ENCODE measurements at regions not wholly inside any gene's neighbourhood (a gene's known extent, or its start where the extent isn't known, plus 50 kb on each side); places are given as distances from the start of the nearest gene placed in this dataset.

DNA sequence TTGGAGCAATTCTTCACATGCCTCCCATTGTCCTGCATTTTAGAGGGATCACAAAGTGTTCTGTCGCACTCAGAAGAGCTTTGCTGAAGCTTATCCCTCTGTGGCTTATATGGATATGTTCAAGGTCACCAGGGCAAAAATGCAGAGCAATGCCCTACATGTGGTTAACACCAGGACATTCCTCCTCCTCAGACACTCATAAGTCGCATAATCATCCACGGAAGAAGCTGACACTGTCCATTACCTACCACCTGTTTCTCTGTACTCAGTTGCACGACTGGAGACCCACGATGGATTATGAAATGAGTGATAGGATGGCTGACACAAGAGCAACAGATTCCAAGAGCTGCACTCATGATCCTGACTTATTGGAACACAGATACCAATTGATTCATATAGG, 68.7 kb upstream of the PRDX4 start:
- 20% methylated on average over 3 of the region's 5 CpGs for WGBS (ENCODE audit: low lambda C conversion rate)
- no TSS peak for BruUV-seq (replicated peaks)
- TF ChIP-seq, protein P1, sequence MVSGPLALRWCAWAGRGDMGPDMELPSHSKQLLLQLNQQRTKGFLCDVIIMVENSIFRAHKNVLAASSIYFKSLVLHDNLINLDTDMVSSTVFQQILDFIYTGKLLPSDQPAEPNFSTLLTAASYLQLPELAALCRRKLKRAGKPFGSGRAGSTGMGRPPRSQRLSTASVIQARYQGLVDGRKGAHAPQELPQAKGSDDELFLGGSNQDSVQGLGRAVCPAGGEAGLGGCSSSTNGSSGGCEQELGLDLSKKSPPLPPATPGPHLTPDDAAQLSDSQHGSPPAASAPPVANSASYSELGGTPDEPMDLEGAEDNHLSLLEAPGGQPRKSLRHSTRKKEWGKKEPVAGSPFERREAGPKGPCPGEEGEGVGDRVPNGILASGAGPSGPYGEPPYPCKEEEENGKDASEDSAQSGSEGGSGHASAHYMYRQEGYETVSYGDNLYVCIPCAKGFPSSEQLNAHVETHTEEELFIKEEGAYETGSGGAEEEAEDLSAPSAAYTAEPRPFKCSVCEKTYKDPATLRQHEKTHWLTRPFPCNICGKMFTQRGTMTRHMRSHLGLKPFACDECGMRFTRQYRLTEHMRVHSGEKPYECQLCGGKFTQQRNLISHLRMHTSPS (CRISPR knock-in tag; IDR thresholded peaks at IDR 0.05; ENCODE audit: low read depth) = no peak
- TF ChIP-seq, protein P2, sequence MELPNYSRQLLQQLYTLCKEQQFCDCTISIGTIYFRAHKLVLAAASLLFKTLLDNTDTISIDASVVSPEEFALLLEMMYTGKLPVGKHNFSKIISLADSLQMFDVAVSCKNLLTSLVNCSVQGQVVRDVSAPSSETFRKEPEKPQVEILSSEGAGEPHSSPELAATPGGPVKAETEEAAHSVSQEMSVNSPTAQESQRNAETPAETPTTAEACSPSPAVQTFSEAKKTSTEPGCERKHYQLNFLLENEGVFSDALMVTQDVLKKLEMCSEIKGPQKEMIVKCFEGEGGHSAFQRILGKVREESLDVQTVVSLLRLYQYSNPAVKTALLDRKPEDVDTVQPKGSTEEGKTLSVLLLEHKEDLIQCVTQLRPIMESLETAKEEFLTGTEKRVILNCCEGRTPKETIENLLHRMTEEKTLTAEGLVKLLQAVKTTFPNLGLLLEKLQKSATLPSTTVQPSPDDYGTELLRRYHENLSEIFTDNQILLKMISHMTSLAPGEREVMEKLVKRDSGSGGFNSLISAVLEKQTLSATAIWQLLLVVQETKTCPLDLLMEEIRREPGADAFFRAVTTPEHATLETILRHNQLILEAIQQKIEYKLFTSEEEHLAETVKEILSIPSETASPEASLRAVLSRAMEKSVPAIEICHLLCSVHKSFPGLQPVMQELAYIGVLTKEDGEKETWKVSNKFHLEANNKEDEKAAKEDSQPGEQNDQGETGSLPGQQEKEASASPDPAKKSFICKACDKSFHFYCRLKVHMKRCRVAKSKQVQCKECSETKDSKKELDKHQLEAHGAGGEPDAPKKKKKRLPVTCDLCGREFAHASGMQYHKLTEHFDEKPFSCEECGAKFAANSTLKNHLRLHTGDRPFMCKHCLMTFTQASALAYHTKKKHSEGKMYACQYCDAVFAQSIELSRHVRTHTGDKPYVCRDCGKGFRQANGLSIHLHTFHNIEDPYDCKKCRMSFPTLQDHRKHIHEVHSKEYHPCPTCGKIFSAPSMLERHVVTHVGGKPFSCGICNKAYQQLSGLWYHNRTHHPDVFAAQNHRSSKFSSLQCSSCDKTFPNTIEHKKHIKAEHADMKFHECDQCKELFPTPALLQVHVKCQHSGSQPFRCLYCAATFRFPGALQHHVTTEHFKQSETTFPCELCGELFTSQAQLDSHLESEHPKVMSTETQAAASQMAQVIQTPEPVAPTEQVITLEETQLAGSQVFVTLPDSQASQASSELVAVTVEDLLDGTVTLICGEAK (IDR thresholded peaks at IDR 0.05) = no peak
- TF ChIP-seq, protein P2 (CRISPR knock-in tag; IDR thresholded peaks at IDR 0.05) = no peak
- no peak for TF ChIP-seq TEAD2 (CRISPR knock-in tag; IDR thresholded peaks at IDR 0.05)
- TF ChIP-seq, protein P3, sequence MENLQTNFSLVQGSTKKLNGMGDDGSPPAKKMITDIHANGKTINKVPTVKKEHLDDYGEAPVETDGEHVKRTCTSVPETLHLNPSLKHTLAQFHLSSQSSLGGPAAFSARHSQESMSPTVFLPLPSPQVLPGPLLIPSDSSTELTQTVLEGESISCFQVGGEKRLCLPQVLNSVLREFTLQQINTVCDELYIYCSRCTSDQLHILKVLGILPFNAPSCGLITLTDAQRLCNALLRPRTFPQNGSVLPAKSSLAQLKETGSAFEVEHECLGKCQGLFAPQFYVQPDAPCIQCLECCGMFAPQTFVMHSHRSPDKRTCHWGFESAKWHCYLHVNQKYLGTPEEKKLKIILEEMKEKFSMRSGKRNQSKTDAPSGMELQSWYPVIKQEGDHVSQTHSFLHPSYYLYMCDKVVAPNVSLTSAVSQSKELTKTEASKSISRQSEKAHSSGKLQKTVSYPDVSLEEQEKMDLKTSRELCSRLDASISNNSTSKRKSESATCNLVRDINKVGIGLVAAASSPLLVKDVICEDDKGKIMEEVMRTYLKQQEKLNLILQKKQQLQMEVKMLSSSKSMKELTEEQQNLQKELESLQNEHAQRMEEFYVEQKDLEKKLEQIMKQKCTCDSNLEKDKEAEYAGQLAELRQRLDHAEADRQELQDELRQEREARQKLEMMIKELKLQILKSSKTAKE (CRISPR knock-in tag; IDR thresholded peaks at IDR 0.05; ENCODE audit: borderline replicate concordance) = no peak
- TF ChIP-seq, protein P4, sequence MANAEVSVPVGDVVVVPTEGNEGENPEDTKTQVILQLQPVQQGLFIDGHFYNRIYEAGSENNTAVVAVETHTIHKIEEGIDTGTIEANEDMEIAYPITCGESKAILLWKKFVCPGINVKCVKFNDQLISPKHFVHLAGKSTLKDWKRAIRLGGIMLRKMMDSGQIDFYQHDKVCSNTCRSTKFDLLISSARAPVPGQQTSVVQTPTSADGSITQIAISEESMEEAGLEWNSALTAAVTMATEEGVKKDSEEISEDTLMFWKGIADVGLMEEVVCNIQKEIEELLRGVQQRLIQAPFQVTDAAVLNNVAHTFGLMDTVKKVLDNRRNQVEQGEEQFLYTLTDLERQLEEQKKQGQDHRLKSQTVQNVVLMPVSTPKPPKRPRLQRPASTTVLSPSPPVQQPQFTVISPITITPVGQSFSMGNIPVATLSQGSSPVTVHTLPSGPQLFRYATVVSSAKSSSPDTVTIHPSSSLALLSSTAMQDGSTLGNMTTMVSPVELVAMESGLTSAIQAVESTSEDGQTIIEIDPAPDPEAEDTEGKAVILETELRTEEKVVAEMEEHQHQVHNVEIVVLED (CRISPR knock-in tag; IDR thresholded peaks at IDR 0.05; ENCODE audit: borderline replicate concordance) = no peak
- no peak for TF ChIP-seq ZNF292 (CRISPR knock-in tag; IDR thresholded peaks at IDR 0.05; ENCODE audit: borderline replicate concordance, low read depth)
- TF ChIP-seq U2AF1 (optimal IDR thresholded peaks at IDR 0.05; ENCODE audit: low read depth, low read length) = no peak
- no peak for TF ChIP-seq HMGA1 (CRISPR knock-in tag; conservative IDR thresholded peaks at IDR 0.05)
- TF ChIP-seq CREB1 (IDR thresholded peaks at IDR 0.05) = no peak
- TF ChIP-seq CREB1 (CRISPR knock-in tag; IDR thresholded peaks at IDR 0.05) = no peak

More for the DNA sequence above, 68.7 kb upstream of the PRDX4 start:
- Histone ChIP-seq H3K4me3 (replicated peaks in 1 of 3; ENCODE audit: insufficient read depth in 1 of 3, low read depth in 2 of 3, low read length in 3 of 3) (no peak overlapping the region), H3K9ac (ENCODE audit: insufficient read depth, low read depth, low read length) (no peak overlapping the region), H3K27me3 (ENCODE audit: control insufficient read depth in 1 of 2, insufficient read depth in 2 of 2, low read length in 2 of 2) (no peaks in the 10 kb centered on the region), H3K27ac (ENCODE audit: extremely low read length, insufficient read depth, low read length) (no peak overlapping the region), H4K20me1 (ENCODE audit: insufficient read depth, low read length) (no peaks in the 10 kb centered on the region), H3K4me2 (ENCODE audit: low read depth, low read length) (no peak overlapping the region), H2AFZ (ENCODE audit: low read length) (no peak overlapping the region), H3K9me3 (ENCODE audit: low read length) (no peaks in the 10 kb centered on the region), H3K4me1 (ENCODE audit: insufficient read depth, low read length) (no peaks in the 10 kb centered on the region), H3K36me3 (replicated peaks in 1 of 2; ENCODE audit: control insufficient read depth in 1 of 2, insufficient read depth in 2 of 2, low read length in 2 of 2) (no peaks in the 10 kb centered on the region), H3K79me2 (ENCODE audit: insufficient read depth, low read length) (no peaks in the 10 kb centered on the region)
- in situ Hi-C loops (cut with HindIII; ENCODE audit: extremely low pct_ligation_motif_present, low pct_unique_long_range_greater_than_20kb) = no loop called here
- ChIA-PET CTCF (ENCODE audit: low intra/inter-chr PET ratio, low total read pairs) (no interaction called here), POLR2A (no interaction called here)
- intact Hi-C loops (cut with micrococcal nuclease; ENCODE audit: unreplicated experiment) = no loop called here
- DNase-seq (ENCODE audit: low spot score) = no peak
- no peak for ATAC-seq
- no peak for FAIRE-seq

Measured in HepG2 (cell line).